Prostate gland (tissue), 2 donors: ENCODE measurements at regions not wholly inside any gene's neighbourhood (a gene's known extent, or its start where the extent isn't known, plus 50 kb on each side); places are given as distances from the start of the nearest gene placed in this dataset.
"Not testable (repeated sequence)": the region's sequence is repeated elsewhere in the genome, so short reads cannot be mapped to it uniquely, and the experiment has no call there.

Source experiments
- DNase-seq: peaks from one replicate; pipeline ENCODE4 v3.0.0-alpha.2; 2019; ENCODE audit warnings: low spot score
- H3K27ac ChIP-seq, 2 donors: fragments of 200-600 bp; sonication (generic); 2 replicates each; pipeline ENCODE4 v1.5.1; 2017 to 2019
- H3K27me3 ChIP-seq: fragments of 200-600 bp; sonication (generic); replicated peaks from 2 replicates; pipeline ENCODE4 v1.5.1; 2019; ENCODE audit not compliant: insufficient read depth
- H3K36me3 ChIP-seq, 2 donors: fragments of 200-600 bp; sonication (generic); 1 replicate in 1 of 2; 2 replicates in 1 of 2; pipeline versions ENCODE4 v1.5.1 to v1.8.1; 2017 to 2019
- H3K4me1 ChIP-seq: fragments of 200-600 bp; sonication (generic); replicated peaks from 2 replicates; pipeline ENCODE4 v1.5.1; 2019
- H3K4me3 ChIP-seq, 2 donors: fragments of 200-600 bp; sonication (generic); 2 replicates each; pipeline ENCODE4 v1.5.1; 2017 to 2019
- H3K9me3 ChIP-seq: fragments of 200-600 bp; sonication (generic); 2 replicates; pipeline ENCODE4 v1.5.1; 2017
- CTCF ChIP-seq, 4 experiments: fragments of 200-600 bp in 2 of 4; fragments of 450-650 bp in 2 of 4; sonication (generic) in 2 of 4; IDR thresholded peaks; 1 replicate in 3 of 4; 2 replicates in 1 of 4; pipeline ENCODE4 v1.5.1; 2016 to 2019; ENCODE audit warnings: antibody characterized with exemption in 4 of 4, mild to moderate bottlenecking in 2 of 4, moderate library complexity in 2 of 4
- POLR2A ChIP-seq: fragments of 450-650 bp; IDR thresholded peaks from one replicate; pipeline ENCODE4 v1.6.1; 2016; ENCODE audit warnings: antibody characterized with exemption, mild to moderate bottlenecking
- POLR2AphosphoS5 ChIP-seq: sonication (generic); formaldehyde crosslinking; IDR thresholded peaks from one replicate; pipeline ENCODE4 v1.6.1; 2017; ENCODE audit warnings: antibody characterized with exemption
- WGBS: methylation state at CpG from one replicate; pipeline ENCODE4 v1.1.5; 2018; 5-methylcytosine and 5-hydroxymethylcytosine counted together
- intact Hi-C: fragments of 100-400 bp; cut with DNase I; formaldehyde crosslinking; loops from one replicate; pipeline ENCODE4 v1.14.2; 2022

- Histone ChIP-seq H3K4me1 (no peaks in the 10 kb centered on the region), H3K36me3 (no peaks in the 10 kb centered on the region), H3K27ac (no peak overlapping the region), H3K9me3 (no peaks in the 10 kb centered on the region), H3K4me3 (no peak overlapping the region), H3K27me3 (no peaks in the 10 kb centered on the region)
- WGBS: 74% methylated on average over 3 of the region's 3 CpGs
- no peak for TF ChIP-seq CTCF (IDR thresholded peaks at IDR 0.05)
- TF ChIP-seq POLR2A: no peak
- TF ChIP-seq POLR2AphosphoS5: no peak
- intact Hi-C loops: no loop called here
- DNase-seq: no peak
Observed at GRCh38 chr5:96203761-96204160, 229.3 kb downstream of the PCSK1 start.

- Histone ChIP-seq H3K36me3 (no peaks in the 10 kb centered on the region), H3K27me3 (no peaks in the 10 kb centered on the region), H3K4me3 (no peak overlapping the region), H3K4me1 (no peaks in the 10 kb centered on the region), H3K27ac (no peak overlapping the region), H3K9me3 (no peaks in the 10 kb centered on the region)
- 90% methylated on average over 3 of the region's 3 CpGs for WGBS
- TF ChIP-seq CTCF (IDR thresholded peaks at IDR 0.05) (no peak), POLR2A (no peak), POLR2AphosphoS5 (no peak)
- intact Hi-C loops: no loop called here
- DNase-seq: no peak
Observed at GRCh38 chr5:96201503-96201902, 231.5 kb downstream of the PCSK1 start.

- 20% methylated on average over 1 of the region's 1 CpG for WGBS
- intact Hi-C loops: no loop called here
- H3K9me3 ChIP-seq: no peaks in the 10 kb centered on the region
- no peak overlapping the region for H3K27ac ChIP-seq
- H3K4me1 ChIP-seq: no peaks in the 10 kb centered on the region
- H3K4me3 ChIP-seq: no peak overlapping the region
- H3K27me3 ChIP-seq: no peaks in the 10 kb centered on the region
- H3K36me3 ChIP-seq: no peaks in the 10 kb centered on the region
- TF ChIP-seq POLR2A (no peak), CTCF (IDR thresholded peaks at IDR 0.05) (no peak), POLR2AphosphoS5 (no peak)
- DNase-seq: no peak
Observed at GRCh38 chr5:96200641-96201040, 232.4 kb downstream of the PCSK1 start.

- Histone ChIP-seq H3K36me3 (no peaks in the 10 kb centered on the region), H3K9me3 (no peaks in the 10 kb centered on the region), H3K4me1 (no peaks in the 10 kb centered on the region), H3K27me3 (no peaks in the 10 kb centered on the region), H3K27ac (no peak overlapping the region), H3K4me3 (no peak overlapping the region)
- WGBS: 70% methylated on average over 4 of the region's 4 CpGs
- DNase-seq: no peak
- intact Hi-C loops: no loop called here
- TF ChIP-seq POLR2A (no peak), CTCF (IDR thresholded peaks at IDR 0.05) (no peak), POLR2AphosphoS5 (no peak)
Observed at GRCh38 chr5:96199713-96200183, 233.3 kb downstream of the PCSK1 start.

- intact Hi-C loops: no loop called here
Observed at GRCh38 chr5:96198356-96199058, 234.5 kb downstream of the PCSK1 start.

GRCh38 chr5:96197767-96198166 is 235.3 kb downstream of the PCSK1 start:
- 100% methylated on average over 3 of the region's 3 CpGs for WGBS
- intact Hi-C loops, H3K27ac ChIP-seq, H3K4me1 ChIP-seq, H3K36me3 ChIP-seq, H3K4me3 ChIP-seq, H3K9me3 ChIP-seq, DNase-seq, H3K27me3 ChIP-seq: not testable (repeated sequence)

More at GRCh38 chr5:96198356-96199058, 234.5 kb downstream of the PCSK1 start:
- H3K36me3 ChIP-seq: no peaks in the 10 kb centered on the region
- no peaks in the 10 kb centered on the region for H3K27me3 ChIP-seq
- no peak for DNase-seq
- H3K27ac ChIP-seq: no peak overlapping the region
- no peak overlapping the region for H3K4me3 ChIP-seq
- TF ChIP-seq POLR2AphosphoS5 (no peak), CTCF (IDR thresholded peaks at IDR 0.05) (no peak), POLR2A (no peak)
- H3K4me1 ChIP-seq: no peaks in the 10 kb centered on the region
- no peaks in the 10 kb centered on the region for H3K9me3 ChIP-seq
- 85% methylated on average over 3 of the region's 3 CpGs for WGBS
